Effector memory CD8-positive, alpha-beta T cell (primary cell): ENCODE measurements at regions not wholly inside any gene's neighbourhood (a gene's known extent, or its start where the extent isn't known, plus 50 kb on each side); places are given as distances from the start of the nearest gene placed in this dataset.
A peak's percentile ranks its signal among the peaks of the same experiment; 100 is the strongest.

Experiments
- ATAC-seq: fragments of 150-1000 bp; cut with Tn5 transposase; replicated peaks from 2 replicates; pipeline ENCODE4 v1.10.0; 2021; ENCODE audit warnings: mild to moderate bottlenecking, moderate library complexity
- DNase-seq, 3 experiments: peaks; one replicate each; pipeline ENCODE4 v3.0.0; 2021
- H3K27ac Mint-ChIP-seq, 2 donors: one replicate each; pipeline ENCODE4 v1.8.0; 2022; ENCODE audit warnings: mild to moderate bottlenecking in 2 of 2, mixed read lengths in 2 of 2, moderate library complexity in 2 of 2
- H3K27me3 Mint-ChIP-seq, 2 donors: one replicate each; pipeline ENCODE4 v1.8.0; 2022; ENCODE audit warnings: mixed read lengths in 2 of 2
- H3K36me3 Mint-ChIP-seq: one replicate; pipeline ENCODE4 v1.8.0; 2022; ENCODE audit warnings: mild to moderate bottlenecking, moderate library complexity, mixed read lengths; ENCODE audit not compliant: insufficient read depth
- H3K4me1 Mint-ChIP-seq, 2 donors: one replicate each; pipeline ENCODE4 v1.8.0; 2022; ENCODE audit warnings: low read depth in 2 of 2, mixed read lengths in 2 of 2
- H3K4me3 Mint-ChIP-seq, 2 donors: one replicate each; pipeline ENCODE4 v1.8.0; 2022; ENCODE audit warnings: mild to moderate bottlenecking in 2 of 2, mixed read lengths in 2 of 2, moderate library complexity in 2 of 2
- H3K9me3 Mint-ChIP-seq, 2 donors: one replicate each; pipeline ENCODE4 v1.8.0; 2022; ENCODE audit warnings: mixed read lengths in 2 of 2

DNA sequence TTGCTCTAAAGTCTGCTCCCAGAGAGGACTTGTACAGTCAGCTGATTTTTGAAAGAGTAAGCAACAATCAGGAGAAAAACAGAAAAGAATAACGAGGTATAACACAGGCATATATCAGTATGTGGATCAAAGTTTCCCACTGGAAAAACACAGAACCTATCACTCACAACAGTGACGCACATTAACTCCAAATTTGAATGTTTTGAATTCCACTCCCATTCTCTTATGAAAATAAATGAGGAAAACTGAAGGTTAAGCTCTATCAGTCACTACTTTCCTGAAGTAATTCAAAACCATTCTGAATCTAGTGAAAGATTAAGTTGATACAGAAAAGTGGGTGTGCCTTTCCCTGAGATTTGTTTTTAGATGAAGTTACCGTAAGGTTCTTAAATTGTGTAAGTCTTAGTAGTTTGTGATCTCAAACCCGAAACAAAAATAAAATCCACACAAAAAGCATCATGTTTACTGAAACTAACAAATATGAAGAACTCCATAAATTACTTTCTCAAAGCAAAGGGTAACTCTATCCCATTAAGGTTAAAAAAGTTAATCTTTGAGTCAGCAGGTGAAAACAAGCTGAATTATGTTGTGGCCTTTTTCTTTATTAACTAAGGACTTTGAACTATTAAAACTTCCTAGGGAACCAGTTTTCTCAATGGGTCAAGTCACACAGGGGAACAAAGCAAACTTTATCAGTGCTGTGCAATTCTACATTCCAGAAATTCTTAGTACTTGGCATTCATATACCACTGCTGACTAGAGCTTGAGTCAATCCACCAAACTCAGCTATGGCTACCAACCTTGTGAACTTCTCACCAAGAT lies 115.7 kb downstream of the OGFRL1 start:
- Mint-ChIP-seq H3K27me3 (peaks cover 14 to 33% of the 10 kb centered on the region in 2 donors), H3K4me3 (no peak overlapping the region), H3K36me3 (peaks cover 4% of the 10 kb centered on the region), H3K9me3 (no peaks in the 10 kb centered on the region), H3K27ac (no peak overlapping the region), H3K4me1 (no peaks in the 10 kb centered on the region)
- DNase-seq = no peak
- ATAC-seq = no peak

DNA sequence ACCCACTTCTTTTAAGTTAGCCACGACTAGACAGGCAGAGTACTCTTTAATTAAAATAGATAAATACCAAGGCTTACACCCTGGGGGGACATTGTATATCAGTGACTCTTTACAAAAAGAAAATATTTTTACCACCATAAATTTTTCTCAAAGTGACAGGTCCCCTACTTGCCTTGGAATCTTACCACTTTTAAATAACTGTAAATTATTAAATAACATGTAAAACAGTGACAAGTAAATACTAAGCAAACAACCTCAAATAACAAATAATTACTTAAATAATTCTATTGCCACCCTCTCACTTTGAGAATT lies 116.3 kb downstream of the OGFRL1 start:
- DNase-seq = no peak
- Mint-ChIP-seq H3K4me3 (no peak overlapping the region), H3K4me1 (no peaks in the 10 kb centered on the region), H3K9me3 (no peaks in the 10 kb centered on the region), H3K27me3 (peaks cover 14 to 33% of the 10 kb centered on the region in 2 donors), H3K27ac (no peak overlapping the region), H3K36me3 (peaks cover 4% of the 10 kb centered on the region)
- no peak for ATAC-seq

DNA sequence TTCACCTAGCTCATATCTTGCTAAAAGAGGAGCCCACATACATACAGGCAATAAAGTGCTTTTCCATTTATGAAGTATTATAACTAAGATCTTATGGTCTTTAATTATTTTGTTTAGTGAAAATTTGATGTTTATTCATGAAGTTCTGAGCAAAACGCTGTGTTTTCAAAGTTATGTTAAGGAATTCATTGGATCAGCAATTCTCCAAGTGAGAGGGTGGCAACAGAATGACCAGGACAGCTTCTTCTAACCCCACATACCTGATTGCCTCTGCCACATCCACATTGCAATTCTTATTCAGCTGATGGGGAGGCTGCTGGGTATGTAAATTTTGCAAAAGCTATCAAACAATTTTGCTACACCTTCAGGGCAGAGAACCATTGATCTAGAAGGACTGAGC lies 116.8 kb downstream of the OGFRL1 start:
- Mint-ChIP-seq H3K36me3 (peaks cover 4% of the 10 kb centered on the region), H3K4me3 (no peak overlapping the region), H3K27ac (no peak overlapping the region), H3K9me3 (no peaks in the 10 kb centered on the region), H3K4me1 (no peaks in the 10 kb centered on the region), H3K27me3 (peaks cover 14 to 33% of the 10 kb centered on the region in 2 donors)
- no peak for DNase-seq
- ATAC-seq = no peak

DNA sequence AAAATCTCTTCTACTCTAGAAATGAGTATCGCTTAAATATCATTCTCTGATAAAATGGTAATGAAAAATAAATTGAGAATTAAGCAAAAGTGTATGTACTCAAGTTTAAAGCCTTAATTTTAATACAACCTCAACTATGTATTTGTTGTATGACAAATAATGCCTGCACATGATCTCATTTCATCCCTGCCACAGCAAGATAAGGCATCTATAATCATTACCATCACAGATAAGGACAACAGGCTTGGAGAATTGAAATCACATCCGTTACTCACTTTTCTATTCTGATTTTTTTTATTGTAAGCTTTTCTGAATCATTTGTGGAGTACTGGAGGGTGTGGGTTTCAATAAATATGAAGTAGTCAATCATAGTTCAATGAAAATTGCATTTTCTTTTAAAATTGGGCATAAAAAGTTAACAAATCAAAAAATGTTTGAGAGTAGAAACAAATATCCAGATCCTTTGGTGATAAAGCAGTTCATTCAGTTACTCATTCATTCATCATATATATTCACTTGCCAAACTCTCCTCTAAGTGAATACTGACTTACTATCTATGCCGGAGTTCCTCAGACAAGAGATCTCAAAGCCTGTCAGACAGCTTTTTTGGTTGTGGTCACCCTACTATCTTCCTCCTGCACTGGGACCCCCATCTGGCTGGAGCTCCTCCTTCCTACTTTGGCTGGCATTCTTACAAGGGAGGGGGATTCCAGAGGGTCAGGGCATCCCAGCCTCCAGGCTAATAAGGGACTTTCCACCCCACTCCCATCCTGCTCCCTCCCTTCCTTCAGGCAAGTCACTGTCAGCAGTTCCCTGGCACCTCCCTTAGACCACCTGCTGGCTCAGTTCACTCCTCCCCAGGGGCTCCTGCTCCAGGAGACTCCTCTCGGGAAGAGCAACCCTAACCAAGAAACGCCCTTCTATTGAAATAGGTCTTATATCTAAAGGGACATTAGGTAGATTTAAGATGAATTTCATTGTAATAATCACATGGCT lies 118.6 kb downstream of the OGFRL1 start:
- no peak for DNase-seq
- ATAC-seq = no peak
- Mint-ChIP-seq H3K4me1 (no peaks in the 10 kb centered on the region), H3K4me3 (no peak overlapping the region), H3K27me3 (peaks cover 14 to 33% of the 10 kb centered on the region in 2 donors), H3K36me3 (no peaks in the 10 kb centered on the region), H3K27ac (no peak overlapping the region), H3K9me3 (no peaks in the 10 kb centered on the region)

DNA sequence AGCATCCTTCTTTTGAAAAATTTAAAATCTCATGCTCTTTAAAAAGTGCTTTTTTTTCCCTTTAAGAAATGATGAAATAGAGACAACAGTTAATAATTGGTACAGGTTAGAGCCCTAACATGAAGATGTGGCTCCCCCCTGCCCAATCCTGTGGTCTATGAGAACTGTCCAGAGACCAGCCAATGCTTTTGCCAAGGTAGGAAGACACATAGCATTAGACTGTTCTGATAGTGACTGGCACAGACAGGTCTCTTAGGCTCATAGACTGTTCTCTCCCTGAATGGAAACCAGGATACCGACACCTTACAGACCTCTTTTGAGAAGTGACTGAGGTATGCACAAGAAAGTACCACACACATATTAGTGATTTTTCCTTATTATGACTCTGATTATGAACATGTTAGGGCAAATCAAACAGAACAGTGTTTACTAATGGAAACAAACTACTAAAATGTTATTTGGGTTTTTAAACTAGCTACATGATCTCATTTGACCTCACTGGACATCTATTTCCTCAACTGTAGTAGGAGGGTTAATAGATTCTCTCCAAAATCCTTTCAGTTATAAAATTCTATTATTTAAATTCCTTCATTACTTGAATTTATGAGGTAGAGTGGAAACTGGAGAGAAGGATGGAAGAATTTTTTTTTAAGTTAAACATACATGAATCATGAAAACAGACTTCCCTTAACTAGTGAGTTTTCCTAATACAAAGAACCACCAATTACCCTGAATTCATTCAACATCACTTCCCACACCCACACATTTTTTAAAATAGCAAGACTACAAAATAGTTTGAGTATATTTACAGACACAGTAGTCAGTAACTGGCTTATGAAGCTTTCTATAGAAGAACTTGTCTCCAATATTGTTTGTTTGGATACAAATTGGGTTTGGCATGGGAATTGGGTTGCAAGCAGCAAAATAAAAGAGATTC lies 120.4 kb downstream of the OGFRL1 start:
- Mint-ChIP-seq H3K4me1 (peaks cover 0 to 2% of the 10 kb centered on the region in 2 donors), H3K4me3 (no peak overlapping the region), H3K9me3 (no peaks in the 10 kb centered on the region), H3K27me3 (peaks cover 14 to 32% of the 10 kb centered on the region in 2 donors), H3K27ac (no peak overlapping the region), H3K36me3 (no peaks in the 10 kb centered on the region)
- DNase-seq = no peak
- ATAC-seq = no peak

- Mint-ChIP-seq H3K4me3 (no peak overlapping the region), H3K4me1 (peaks cover 0 to 2% of the 10 kb centered on the region in 2 donors), H3K36me3 (no peaks in the 10 kb centered on the region), H3K27ac (no peak overlapping the region), H3K27me3 (peaks cover 18 to 27% of the 10 kb centered on the region in 2 donors), H3K9me3 (no peaks in the 10 kb centered on the region)
- DNase-seq (no peak), ATAC-seq (no peak)
Observed at GRCh38 chr6:71410164-71410566, 121.6 kb downstream of the OGFRL1 start.

GRCh38 chr6:71410681-71411080 lies 122.1 kb downstream of the OGFRL1 start:
- Mint-ChIP-seq H3K27me3 (peaks cover 22 to 27% of the 10 kb centered on the region in 2 donors), H3K36me3 (no peaks in the 10 kb centered on the region), H3K4me3 (no peak overlapping the region), H3K27ac (no peak overlapping the region), H3K4me1 (peaks cover 0 to 2% of the 10 kb centered on the region in 2 donors), H3K9me3 (no peaks in the 10 kb centered on the region)
- DNase-seq (no peak), ATAC-seq (no peak)

DNA sequence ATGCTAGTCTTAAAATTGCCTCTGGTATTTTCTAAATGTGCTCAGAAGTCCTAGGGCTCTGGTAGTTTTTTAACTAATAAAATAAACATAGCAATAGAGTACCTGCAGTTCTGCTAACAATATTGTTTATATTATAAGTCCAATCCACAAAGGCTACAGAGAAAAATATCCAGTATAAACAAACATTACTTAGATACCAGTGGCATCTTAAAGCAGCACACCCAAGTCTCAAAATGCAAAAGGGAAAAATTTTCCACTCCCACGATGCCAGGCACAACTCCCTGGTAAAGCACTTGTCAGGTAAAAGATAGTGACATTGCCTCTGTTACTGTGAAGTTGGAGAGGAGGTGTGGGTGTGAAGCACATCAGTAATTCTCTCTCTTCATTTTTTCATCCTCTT lies 123.3 kb downstream of the OGFRL1 start:
- ATAC-seq (no peak), DNase-seq (no peak)
- Mint-ChIP-seq H3K36me3 (no peaks in the 10 kb centered on the region), H3K27me3 (peaks cover 16 to 19% of the 10 kb centered on the region in 2 donors), H3K27ac (no peak overlapping the region), H3K4me3 (no peak overlapping the region), H3K9me3 (no peaks in the 10 kb centered on the region), H3K4me1 (peaks cover 0 to 2% of the 10 kb centered on the region in 2 donors)

GRCh38 chr6:71412559-71413140 lies 124.0 kb downstream of the OGFRL1 start:
- H3K36me3 Mint-ChIP-seq = no peaks in the 10 kb centered on the region
- H3K9me3 Mint-ChIP-seq = no peaks in the 10 kb centered on the region
- peaks cover 0 to 2% of the 10 kb centered on the region in 2 donors for H3K4me1 Mint-ChIP-seq
- no peak for DNase-seq
- no peak for ATAC-seq
- H3K27ac Mint-ChIP-seq = no peak overlapping the region
- H3K27me3 Mint-ChIP-seq = peaks cover 17 to 19% of the 10 kb centered on the region in 2 donors
- no peak overlapping the region for H3K4me3 Mint-ChIP-seq

GRCh38 chr6:71414486-71414885 lies 125.9 kb downstream of the OGFRL1 start:
- peaks cover 0 to 2% of the 10 kb centered on the region in 2 donors for H3K4me1 Mint-ChIP-seq
- H3K9me3 Mint-ChIP-seq = peaks cover 0 to 2% of the 10 kb centered on the region in 2 donors
- ATAC-seq (no peak), DNase-seq (no peak)
- H3K27ac Mint-ChIP-seq = no peak overlapping the region
- H3K4me3 Mint-ChIP-seq = no peak overlapping the region
- no peaks in the 10 kb centered on the region for H3K36me3 Mint-ChIP-seq
- H3K27me3 Mint-ChIP-seq = peaks cover 28 to 35% of the 10 kb centered on the region in 2 donors

- H3K9me3 Mint-ChIP-seq = peaks cover 0 to 2% of the 10 kb centered on the region in 2 donors
- H3K27me3 Mint-ChIP-seq = peaks cover 46 to 48% of the 10 kb centered on the region in 2 donors
- peak overlapping the region; percentile 0 to 18 for H3K4me3 Mint-ChIP-seq
- ATAC-seq (no peak), DNase-seq (no peak)
- H3K4me1 Mint-ChIP-seq = peaks cover 0 to 4% of the 10 kb centered on the region in 2 donors
- H3K27ac Mint-ChIP-seq = no peak overlapping the region
- H3K36me3 Mint-ChIP-seq = no peaks in the 10 kb centered on the region
Observed at GRCh38 chr6:71419217-71420094, 130.8 kb downstream of the OGFRL1 start.
